Activated CD8-positive, alpha-beta memory T cell treated with anti-CD3 and anti-CD28 coated beads for 48 hours (primary cell): ENCODE measurements at regions not wholly inside any gene's neighbourhood (a gene's known extent, or its start where the extent isn't known, plus 50 kb on each side); places are given as distances from the start of the nearest gene placed in this dataset.
"Not testable (repeated sequence)": the region's sequence is repeated elsewhere in the genome, so short reads cannot be mapped to it uniquely, and the experiment has no call there.

Experiments used
- DNase-seq, 3 experiments: peaks; one replicate each; pipeline ENCODE4 v3.0.0-alpha.2; 2020; ENCODE audit warnings: low read depth in 2 of 3, low spot score in 2 of 3

GRCh38 chr7:132030086-132030568 lies 473.7 kb upstream of the PODXL start:
- no peak for DNase-seq

GRCh38 chr7:132029369-132030085 lies 473.1 kb upstream of the PODXL start:
- DNase-seq, result no peak

- DNase-seq, result no peak
Measured at GRCh38 chr7:132028144-132028920, 471.9 kb upstream of the PODXL start.

GRCh38 chr7:132024290-132024689 lies 467.9 kb upstream of the PODXL start:
- no peak for DNase-seq

- DNase-seq, result no peak
Measured at GRCh38 chr7:132023466-132023865, 467.0 kb upstream of the PODXL start.

- DNase-seq, result no peak
Measured at GRCh38 chr7:132022188-132022587, 465.8 kb upstream of the PODXL start.

GRCh38 chr7:132019703-132020102 lies 463.3 kb upstream of the PODXL start:
- DNase-seq, result no peak

- no peak for DNase-seq
Measured at GRCh38 chr7:132009778-132010177, 453.4 kb upstream of the PODXL start.

GRCh38 chr7:132004529-132004928 lies 448.1 kb upstream of the PODXL start:
- no peak for DNase-seq

GRCh38 chr7:132002343-132002968 lies 446.0 kb upstream of the PODXL start:
- DNase-seq, result no peak

GRCh38 chr7:132001146-132001545 lies 444.7 kb upstream of the PODXL start:
- DNase-seq, result no peak

GRCh38 chr7:131999193-131999592 lies 442.8 kb upstream of the PODXL start:
- no peak for DNase-seq

- DNase-seq, result no peak
Measured at GRCh38 chr7:131995324-131995723, 438.9 kb upstream of the PODXL start.

- DNase-seq, result not testable (repeated sequence)
Measured at GRCh38 chr7:131981069-131981468, 424.6 kb upstream of the PODXL start.

- not testable (repeated sequence) for DNase-seq
Measured at GRCh38 chr7:131978118-131978517, 421.7 kb upstream of the PODXL start.

GRCh38 chr7:131976411-131976810 lies 420.0 kb upstream of the PODXL start:
- no peak for DNase-seq

GRCh38 chr7:131974671-131975070 lies 418.2 kb upstream of the PODXL start:
- no peak for DNase-seq

GRCh38 chr7:131972251-131972650 lies 415.8 kb upstream of the PODXL start:
- no peak for DNase-seq

- DNase-seq, result no peak
Measured at GRCh38 chr7:131970602-131971001, 414.2 kb upstream of the PODXL start.

- no peak for DNase-seq
Measured at GRCh38 chr7:131969560-131969959, 413.1 kb upstream of the PODXL start.

- DNase-seq, result no peak
Measured at GRCh38 chr7:131967216-131967730, 410.8 kb upstream of the PODXL start.

GRCh38 chr7:131964203-131964602 lies 407.8 kb upstream of the PODXL start:
- DNase-seq, result no peak
